Femur (tissue), 1 donor: ENCODE measurements at regions not wholly inside any gene's neighbourhood (a gene's known extent, or its start where the extent isn't known, plus 50 kb on each side); places are given as distances from the start of the nearest gene placed in this dataset.
"Not testable (repeated sequence)": the region's sequence is repeated elsewhere in the genome, so short reads cannot be mapped to it uniquely, and the experiment has no call there.

Experiments
- DNase-seq: peaks from one replicate; pipeline ENCODE4 v3.0.0-alpha.2; 2017

- no peak for DNase-seq
Observed at GRCh38 chr6:1230281-1230680, 81.6 kb upstream of the FOXQ1 start.

DNA sequence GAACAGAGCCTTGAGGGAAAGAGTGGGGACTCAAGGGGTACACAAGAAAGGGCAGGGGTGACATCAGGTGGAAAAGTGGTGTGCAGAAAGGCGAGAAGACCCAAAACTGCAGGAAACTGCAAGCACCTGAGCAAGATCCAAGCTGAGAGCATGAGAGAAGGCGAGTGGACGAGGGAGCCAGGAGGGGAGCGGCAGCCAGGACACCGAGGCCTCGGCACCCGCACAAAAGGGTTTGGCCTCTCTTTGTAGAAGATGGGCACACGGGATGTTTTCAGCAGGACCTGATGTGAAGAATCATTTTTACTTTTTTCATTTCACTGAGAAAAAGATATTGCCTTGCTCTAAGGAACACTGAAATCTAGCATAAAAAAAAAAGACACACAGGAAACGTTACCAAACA lies 82.1 kb upstream of the FOXQ1 start:
- DNase-seq, result no peak

- no peak for DNase-seq
Observed at GRCh38 chr6:1229301-1229700, 82.6 kb upstream of the FOXQ1 start.

- no peak for DNase-seq
Observed at GRCh38 chr6:1228754-1229191, 83.1 kb upstream of the FOXQ1 start.

DNA sequence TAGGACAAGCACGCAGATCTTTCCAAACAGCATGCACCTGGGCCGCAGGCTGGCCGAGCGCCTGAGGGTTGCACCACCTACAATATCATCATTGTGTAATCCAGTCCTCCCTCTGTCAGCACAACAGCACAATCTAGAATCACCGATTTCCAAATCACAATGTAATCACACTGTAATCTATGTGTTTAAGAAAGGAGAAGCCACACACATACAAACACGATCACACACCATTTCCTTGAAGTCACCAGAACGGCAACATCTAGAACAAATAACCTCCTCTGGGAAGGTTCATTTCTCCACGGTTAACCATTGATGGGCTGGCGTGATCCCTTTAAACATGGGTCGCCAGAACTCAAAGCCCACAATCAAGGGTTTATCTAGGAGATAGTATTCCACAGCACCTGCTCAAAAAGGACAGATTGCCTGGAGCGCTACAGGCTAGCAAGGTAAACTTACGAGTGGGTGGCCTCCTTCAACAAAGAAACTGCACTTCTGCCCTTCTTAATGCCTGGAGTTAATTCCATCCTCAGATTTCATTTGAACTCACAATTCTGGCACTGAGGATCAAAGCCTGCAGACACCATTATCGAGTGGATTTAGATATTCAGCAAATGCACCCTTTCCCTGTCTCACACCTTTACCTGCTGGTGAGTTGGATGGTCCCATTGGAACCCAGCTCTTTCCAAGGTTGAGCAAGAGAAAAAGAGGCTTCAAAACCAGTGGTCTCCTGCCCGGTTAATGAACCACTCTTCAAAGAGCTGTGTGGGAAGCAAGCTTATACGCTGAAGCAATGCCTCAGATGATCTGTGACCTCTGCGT lies 83.8 kb upstream of the FOXQ1 start:
- no peak for DNase-seq

GRCh38 chr6:1227600-1227934 lies 84.3 kb upstream of the FOXQ1 start:
- no peak for DNase-seq

DNA sequence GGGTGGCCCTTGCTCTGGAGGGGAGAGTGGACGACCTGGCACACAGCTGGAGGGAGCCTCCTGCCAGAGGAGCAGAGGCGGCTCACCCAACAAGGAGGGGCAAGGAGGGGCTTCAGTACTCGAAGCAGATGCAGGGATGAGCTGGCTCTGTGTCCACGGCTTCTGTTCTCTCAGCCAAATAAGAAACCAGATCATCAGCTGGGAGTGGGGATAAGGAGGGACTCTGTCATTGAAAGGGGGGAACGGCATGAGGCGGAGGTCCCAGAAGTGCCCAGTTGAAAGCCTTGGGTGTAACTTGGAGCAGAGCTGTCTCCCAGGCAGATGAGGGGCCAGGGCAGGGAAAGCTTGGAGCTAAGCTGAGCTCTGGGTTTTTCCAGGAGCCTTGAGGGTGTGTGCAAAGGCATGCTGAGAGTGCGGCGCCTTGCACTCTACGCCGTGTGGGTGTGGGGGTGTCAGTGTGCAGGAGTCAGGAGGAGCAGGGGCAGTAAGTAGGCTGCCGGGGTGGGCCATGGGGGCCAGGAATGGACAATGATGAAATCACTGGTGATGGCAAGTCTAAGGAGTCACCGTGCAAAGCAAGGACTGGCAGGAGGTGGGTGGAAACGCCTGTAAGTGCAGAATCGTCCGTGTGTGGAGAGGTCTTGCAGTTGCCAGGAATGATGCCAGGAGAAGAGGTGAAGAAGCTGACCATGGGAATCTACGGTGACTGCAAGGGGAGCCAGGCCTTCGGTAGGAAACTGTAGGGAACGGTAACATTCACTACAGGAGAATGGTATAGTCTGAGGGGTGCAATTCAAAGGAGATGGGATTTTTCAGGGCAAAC lies 85.4 kb upstream of the FOXQ1 start:
- DNase-seq, result no peak

- no peak for DNase-seq
Observed at GRCh38 chr6:1224514-1224913, 87.4 kb upstream of the FOXQ1 start.

DNA sequence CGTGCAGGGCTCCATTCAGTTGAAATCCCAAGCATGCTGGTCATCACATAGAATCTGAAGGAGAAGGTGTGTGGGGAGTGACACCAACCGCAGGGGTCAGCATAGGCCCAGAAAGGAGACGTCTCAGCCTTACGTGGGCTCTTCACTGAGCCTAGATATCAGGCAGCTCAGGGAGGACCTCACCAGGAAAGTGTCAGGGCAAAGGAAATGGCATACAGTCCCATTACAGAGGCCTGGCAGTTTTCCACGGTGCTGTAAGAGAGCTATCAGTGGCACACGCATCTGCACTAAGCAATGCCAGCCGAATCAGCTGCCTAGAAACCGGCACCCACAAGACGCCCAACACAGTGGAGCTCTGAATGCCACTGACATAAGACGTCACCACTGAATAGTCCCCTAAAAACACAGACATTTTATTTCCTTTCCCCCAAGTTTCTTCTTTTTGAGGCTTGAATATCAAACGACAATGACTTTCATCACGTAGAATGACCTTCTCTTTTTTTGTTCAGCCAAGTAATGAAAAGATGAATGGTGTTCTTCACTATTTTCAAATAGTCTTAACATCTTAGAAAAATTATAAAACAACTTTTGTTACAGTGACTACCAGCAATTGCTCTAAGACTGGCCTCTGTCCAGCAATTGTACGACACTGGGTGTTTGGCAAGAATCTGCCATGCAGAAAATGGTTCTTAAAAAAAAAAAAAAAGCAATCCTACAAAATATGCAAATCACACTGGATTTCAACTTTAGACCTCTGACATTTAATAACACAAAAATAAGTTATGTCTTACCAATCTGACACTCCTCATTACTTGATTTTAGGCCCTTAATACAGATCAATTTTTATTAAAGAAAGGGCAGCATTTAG lies 88.9 kb upstream of the FOXQ1 start:
- no peak for DNase-seq

DNA sequence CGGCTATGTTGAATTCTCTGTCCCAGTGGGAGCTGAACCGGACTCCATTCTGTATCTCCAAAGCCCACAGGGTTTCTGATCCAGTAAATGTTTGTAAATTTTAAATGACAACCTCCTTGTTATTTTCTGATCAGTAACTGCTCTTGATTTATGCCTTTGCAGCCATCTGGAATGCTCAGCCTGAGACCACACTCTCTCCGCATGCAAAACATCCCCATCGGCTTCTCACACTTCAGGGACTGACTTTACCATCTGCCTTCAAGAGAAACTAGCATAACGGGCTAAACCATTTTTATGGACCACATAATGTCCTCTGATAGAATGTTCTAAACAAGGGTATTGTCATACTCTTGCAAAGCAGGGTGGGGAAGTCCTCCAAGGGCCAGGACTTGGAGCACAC lies 94.5 kb upstream of the FOXQ1 start:
- DNase-seq, result no peak

- no peak for DNase-seq
Observed at GRCh38 chr6:1216488-1216974, 95.4 kb upstream of the FOXQ1 start.

DNA sequence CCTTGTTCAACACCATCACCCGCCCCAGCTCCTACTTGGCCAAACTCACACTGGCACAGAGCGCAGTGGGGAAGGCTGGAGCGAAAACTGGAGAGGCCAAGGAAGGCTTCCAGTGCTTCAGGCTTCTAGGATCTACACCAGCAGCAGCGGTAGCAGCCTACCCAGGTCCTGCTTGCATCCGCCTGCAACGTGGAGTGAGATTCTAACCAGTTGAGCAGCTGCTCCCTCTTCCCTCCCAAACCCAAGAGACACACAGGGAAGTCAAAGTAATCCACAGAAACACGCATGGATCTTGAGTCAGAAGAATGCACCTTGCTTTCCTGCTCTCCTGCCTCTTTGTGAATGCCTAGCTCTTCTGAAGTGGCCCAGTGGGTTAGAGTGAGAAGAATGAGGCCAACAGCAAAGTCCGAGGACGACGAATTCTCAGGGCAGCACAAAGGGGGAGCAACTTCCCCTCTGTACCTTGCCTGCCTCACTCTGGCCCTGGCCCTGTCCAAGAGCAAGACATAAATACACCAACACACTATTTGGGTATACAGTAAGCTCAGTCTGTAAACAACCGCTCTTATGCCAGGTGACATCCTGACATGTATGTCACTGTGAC lies 95.9 kb upstream of the FOXQ1 start:
- no peak for DNase-seq

GRCh38 chr6:1215023-1215422 lies 96.9 kb upstream of the FOXQ1 start:
- no peak for DNase-seq

DNA sequence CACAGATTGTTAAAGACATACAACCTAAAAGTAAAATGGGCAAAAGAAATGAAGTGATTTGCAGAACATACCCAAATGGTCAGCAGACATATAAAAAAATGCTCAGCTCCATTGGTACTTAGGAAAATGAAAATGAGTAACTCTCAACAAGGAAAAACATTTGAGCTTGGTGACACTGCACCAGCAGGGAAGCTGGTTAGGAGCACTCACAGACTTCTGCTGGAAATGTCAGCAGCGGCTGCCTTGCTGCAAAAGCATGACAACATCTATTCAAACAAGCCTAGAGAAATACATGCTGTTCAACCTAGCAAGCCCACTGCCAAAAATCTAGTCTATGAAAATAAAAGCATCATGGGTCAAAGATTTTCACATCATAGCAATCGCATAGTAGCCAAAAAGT lies 99.0 kb upstream of the FOXQ1 start:
- DNase-seq, result no peak

DNA sequence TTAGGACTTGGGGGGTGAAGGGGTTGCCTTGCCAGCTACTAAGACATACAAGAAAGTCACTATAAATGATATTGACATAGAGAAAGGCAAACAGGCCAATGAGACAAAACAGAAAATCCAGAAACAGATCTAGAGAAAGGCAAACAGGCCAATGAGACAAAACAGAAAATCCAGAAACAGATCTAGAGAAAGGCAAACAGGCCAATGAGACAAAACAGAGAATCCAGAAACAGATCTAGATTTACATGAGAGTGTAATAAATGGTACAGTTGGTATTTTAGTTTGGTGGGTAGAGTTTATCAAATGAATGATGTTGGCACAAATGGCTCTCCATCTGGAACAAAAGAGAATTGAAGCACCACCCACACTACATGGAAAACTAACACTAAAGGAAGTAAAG lies 99.8 kb upstream of the FOXQ1 start:
- not testable (repeated sequence) for DNase-seq

- not testable (repeated sequence) for DNase-seq
Observed at GRCh38 chr6:1210631-1211030, 101.3 kb upstream of the FOXQ1 start.

- no peak for DNase-seq
Observed at GRCh38 chr6:1208876-1209275, 103.0 kb upstream of the FOXQ1 start.

DNA sequence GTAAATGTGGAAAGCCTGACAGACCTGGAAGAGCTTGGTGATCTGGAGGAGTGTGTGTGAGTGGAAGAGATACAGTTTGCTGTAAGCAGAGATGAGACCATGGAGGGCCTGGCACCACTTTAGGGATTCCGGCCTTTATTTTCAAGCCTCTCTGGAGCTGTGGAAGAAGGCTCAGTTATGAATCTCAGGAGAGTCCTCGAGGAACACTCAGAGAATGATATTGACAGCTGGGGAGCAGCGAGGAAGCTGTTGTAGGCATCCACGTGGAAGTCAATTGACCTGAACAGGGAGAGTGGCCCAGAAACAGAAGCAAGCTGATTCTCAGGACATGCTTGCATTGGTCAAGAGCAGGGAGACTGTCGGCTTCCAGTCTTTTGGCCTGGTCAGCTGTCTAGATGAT lies 108.4 kb upstream of the FOXQ1 start:
- DNase-seq, result no peak

DNA sequence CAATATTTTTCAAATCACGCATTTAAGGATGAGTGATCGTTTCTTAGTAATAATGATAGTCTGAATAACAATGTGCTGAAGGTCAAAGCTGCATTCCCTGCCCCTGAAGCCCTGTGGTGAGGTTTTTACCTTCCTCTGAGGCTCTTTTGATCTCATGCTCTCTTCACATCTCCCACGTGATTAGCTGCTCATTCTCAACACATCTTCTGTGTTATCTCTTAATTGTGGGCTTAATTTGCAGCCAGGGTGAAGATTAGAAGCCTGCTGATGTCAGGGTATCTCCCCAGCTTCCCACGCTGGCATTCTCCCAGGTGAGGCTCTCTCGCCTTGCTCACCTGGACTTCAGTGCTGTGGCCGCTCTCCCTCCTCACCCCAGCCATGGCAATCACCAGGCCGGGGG lies 109.7 kb upstream of the FOXQ1 start:
- no peak for DNase-seq

DNA sequence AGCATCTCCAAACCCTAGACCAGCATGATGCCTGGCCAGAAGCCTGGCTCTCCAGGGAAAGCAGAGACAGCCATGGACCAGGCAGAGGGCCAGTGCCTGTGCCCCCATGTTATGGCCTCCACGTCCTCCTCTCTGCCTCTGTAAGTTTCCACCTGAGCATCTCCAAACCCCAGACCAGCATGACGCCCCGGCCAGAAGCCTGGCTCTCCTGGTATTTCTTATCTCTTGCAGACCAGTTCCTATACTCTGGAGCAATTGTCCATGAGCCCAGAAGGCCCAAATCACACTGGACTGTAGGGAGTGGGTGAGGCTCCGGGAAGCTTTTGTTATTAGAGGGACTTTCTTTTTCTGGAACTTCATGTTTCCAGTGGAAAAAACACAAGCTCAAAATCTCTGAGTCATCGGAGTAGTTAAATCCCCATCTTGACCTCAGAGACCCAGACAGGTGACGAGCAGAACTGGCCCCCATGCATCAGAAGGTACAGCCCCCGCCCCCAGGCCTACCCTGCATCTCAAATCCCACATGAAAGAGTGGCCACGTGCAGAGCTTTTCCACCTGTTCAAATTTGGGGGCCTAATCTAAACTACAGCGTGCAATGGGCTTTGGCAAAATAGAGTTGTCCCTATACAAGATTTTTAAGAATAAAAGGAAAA lies 110.2 kb upstream of the FOXQ1 start:
- no peak for DNase-seq

- DNase-seq, result no peak
Observed at GRCh38 chr6:1200409-1201101, 111.3 kb upstream of the FOXQ1 start.

DNA sequence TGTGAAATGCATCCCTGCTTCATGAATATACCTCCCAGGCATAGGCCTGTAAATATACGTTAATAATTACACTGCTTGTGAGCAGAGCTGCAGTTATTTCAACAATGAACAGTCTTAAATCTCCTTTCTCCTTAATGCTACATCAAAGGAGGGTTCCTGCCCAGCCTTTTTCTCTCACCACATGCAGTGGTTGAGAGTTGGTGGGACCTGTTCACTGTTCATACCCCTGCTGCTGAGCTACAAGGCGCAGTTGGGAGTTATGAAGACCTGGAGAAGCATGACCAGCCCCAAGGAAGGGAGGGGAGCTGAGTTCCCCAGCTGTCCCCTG lies 111.9 kb upstream of the FOXQ1 start:
- no peak for DNase-seq
